GM18951 (cell line): ENCODE measurements at regions not wholly inside any gene's neighbourhood (a gene's known extent, or its start where the extent isn't known, plus 50 kb on each side); places are given as distances from the start of the nearest gene placed in this dataset.
"Not testable (repeated sequence)": the region's sequence is repeated elsewhere in the genome, so short reads cannot be mapped to it uniquely, and the experiment has no call there.

Experiments
- POLR2A ChIP-seq: IDR thresholded peaks from 4 replicates; pipeline ENCODE4 v1.6.1; 2011; ENCODE audit warnings: mild to moderate bottlenecking; ENCODE audit not compliant: insufficient read length, insufficient read depth; ENCODE audit errors: extremely low read depth
- in situ Hi-C: fragments of 300-500 bp; cut with MboI; formaldehyde crosslinking; loops from one replicate; pipeline ENCODE4 v1.12.0; 2022; ENCODE audit warnings: low sequenced_read_pairs, mixed read lengths, inconsistent platforms; ENCODE audit not compliant: unreplicated experiment

DNA sequence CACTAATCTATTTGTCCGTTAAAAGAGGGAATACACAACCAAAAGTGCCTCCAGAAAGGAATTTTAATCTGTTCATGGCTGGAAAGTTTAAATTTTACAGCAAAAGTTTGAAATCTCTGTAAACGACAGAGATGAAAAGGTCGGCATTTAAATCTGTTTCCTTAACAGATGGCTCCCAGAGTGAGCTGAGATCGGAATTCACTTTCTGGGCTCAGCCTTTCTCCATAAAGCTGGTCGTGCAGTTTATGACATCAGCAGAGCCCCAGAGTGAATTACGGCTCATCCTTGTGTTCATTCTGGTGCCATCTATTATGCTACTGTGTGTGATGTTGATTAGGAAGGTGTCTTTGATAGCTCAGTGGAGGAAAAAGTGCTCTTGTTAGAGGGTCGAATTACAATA lies 117.6 kb upstream of the ZFP64 start:
- no peak for TF ChIP-seq POLR2A
- in situ Hi-C loops, result no loop called here

DNA sequence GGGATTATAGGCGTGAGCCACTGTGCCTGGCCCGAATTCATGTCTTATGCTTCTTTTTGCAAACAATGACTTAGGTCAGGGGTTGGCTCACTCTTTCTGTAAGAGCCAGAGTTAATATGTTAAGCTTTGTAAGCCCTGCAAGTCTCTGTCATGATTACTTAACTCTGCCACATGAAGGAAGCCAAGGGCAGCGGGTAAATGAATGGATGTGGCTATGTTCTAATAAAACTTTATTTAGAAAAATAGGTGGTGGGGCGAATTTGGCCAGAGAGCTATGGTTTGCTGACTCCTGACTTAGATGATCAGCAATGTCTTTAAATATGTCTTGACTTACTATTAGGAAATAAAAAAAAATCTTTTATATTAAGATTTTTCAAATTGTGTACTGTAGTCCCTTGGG lies 114.9 kb upstream of the ZFP64 start:
- in situ Hi-C loops, result no loop called here
- no peak for TF ChIP-seq POLR2A

DNA sequence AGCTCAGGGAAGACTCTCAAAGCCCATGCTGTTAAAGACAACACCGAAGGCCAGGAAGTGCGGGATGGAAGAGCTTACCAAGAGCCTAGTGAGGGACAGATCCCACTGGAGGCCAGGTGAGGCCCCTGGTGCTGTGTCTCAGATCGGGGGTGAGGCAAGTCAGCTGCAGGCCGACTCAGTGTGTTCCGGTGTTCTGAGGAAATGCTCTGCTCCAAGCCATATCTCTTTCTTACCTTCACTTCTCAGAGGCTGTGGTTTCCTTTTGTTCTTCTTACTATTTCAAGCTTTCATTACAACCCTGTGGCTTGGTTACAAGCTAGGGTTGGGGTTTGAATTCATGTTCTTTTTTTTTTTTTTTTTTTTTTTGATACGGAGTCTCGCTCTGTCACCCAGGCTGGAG lies 114.3 kb upstream of the ZFP64 start:
- no peak for TF ChIP-seq POLR2A
- in situ Hi-C loops, result no loop called here

DNA sequence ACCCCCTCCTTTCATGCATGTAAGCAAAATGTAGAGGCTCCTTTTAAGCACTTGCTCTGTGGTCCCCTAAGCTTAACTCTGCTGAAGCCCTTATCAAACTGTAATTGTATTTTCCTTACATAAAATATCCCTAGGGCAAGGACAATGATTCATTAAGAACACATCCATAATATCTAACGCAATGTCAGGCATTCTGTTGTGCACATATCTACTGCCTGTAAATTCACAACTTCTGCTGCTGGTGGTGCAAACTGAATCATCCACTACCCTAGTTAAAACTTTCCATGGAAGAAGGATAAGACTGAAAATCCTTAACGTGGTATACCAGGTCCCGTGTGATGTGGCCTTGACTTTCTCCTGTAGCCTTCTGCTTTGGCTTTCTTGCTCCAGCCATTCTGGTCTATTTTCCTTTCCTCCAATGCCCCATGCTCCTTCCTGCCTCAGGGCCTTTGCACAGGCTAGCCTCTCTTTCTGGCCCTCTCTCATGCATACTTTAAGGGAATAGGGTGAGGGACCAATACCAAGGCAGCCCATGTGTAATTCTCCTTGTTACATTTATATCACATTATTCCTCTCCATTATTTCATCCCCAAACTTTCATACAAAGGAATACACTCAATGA lies 113.6 kb upstream of the ZFP64 start:
- in situ Hi-C loops, result no loop called here
- no peak for TF ChIP-seq POLR2A

DNA sequence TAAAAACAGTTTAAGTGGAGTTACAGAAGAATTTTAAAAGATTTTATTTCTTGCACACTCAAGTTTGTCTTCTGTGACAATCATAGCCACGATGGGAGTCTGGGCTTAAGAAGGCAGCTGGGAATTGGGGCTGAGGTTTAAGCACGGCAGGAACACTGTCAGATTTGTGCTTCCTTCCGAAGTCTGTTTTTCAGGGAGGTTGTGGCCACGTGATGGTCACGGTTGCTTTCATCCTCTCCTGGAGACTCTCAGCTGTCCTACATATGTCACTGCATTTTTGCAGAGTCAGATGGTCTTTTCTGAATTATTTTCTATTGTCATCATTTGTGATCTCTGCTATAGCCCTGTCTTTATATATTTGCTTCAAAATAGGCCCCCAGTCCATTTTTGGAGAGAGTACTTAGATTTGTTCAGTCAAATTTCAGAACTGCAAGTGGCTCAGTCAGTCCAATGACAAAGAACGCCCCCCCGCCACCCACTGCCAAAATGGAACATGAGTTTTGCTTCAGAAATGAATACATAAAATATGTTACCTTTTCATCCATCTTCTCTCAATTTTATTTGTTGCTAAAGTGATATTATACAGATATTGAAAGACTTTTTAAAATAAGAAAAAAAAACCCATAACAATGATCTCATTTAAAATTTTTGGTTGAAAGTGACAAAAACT lies 111.8 kb upstream of the ZFP64 start:
- TF ChIP-seq POLR2A, result no peak
- in situ Hi-C loops, result no loop called here

- in situ Hi-C loops, result no loop called here
- TF ChIP-seq POLR2A, result no peak
Measured at GRCh38 chr20:52302736-52303135, 111.2 kb upstream of the ZFP64 start.

GRCh38 chr20:52302051-52302450 lies 110.5 kb upstream of the ZFP64 start:
- in situ Hi-C loops, result not testable (repeated sequence)

DNA sequence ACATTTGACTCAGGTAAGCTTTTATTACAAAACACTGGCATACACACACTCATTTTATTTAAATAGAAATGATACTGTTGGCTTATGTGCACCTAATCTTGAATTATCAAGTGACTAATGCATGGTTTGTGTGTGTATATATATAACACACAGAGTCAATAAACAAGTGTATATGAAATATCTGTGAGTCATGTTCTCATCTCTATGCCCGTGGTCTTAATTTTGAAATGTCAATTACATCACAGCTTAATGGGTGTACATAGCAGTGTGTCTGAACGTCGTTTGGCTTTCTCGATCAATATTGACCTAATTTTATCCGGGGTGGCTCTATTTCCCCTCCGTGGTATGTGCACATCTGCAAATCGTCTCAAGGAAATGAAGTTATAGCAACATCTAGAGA lies 104.0 kb upstream of the ZFP64 start:
- TF ChIP-seq POLR2A, result no peak
- in situ Hi-C loops, result no loop called here

DNA sequence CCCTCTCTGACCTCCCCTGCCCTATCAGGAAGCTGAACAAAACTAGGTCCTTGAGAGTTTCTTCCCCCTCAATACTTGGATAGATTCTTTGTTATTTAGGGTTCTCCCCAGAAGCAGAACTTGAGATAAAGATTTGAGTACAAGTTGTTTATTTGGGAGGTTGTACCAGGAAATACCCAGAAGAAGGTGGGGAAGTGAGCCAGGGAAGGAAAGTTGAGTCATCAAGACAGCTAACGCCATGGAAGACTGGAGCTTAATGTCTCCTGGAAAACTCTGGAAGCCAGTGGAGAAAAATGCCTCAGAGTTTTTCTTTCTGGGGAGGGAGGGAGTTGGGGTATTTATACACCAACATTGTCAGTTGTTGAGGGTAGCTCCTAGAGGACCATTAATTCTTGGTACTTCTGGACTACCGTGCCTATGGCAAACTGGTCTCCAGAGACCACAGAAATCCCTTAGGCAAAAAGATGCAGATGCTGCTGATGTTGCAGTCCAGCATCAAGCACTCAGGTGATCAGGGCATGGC lies 102.6 kb upstream of the ZFP64 start:
- in situ Hi-C loops, result no loop called here
- no peak for TF ChIP-seq POLR2A

- in situ Hi-C loops, result no loop called here
- TF ChIP-seq POLR2A, result no peak
Measured at GRCh38 chr20:52291109-52291508, 99.5 kb upstream of the ZFP64 start.

DNA sequence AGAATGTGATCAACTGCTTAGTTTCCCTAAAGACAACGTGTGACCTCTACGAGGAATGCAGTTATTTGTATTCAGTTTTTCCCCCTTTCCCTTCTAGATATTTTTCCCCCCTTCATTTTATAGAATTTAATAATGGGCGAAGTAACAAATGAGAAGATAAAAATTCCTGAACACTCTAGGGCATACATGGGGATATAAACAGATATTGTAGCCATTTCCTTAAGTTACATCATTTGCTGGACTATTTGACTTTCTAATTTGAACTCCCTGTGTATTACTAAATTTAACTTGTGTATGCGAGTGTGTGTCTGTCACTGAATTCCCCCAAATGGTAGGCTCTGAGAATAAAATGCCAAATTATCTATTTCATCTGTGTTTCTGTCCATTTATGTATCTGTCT lies 99.0 kb upstream of the ZFP64 start:
- in situ Hi-C loops, result no loop called here
- no peak for TF ChIP-seq POLR2A

GRCh38 chr20:52289956-52290565 lies 98.5 kb upstream of the ZFP64 start:
- TF ChIP-seq POLR2A, result no peak
- in situ Hi-C loops, result no loop called here

- TF ChIP-seq POLR2A, result no peak
- in situ Hi-C loops, result no loop called here
Measured at GRCh38 chr20:52280407-52280806, 88.8 kb upstream of the ZFP64 start.

GRCh38 chr20:52279706-52280105 lies 88.1 kb upstream of the ZFP64 start:
- in situ Hi-C loops, result no loop called here
- no peak for TF ChIP-seq POLR2A
